Adrenal gland (tissue), 5 donors: ENCODE measurements at regions not wholly inside any gene's neighbourhood (a gene's known extent, or its start where the extent isn't known, plus 50 kb on each side); places are given as distances from the start of the nearest gene placed in this dataset.

Source experiments
- POLR2A ChIP-seq, 2 donors: fragments of 450-650 bp; IDR thresholded peaks; one replicate each; pipeline ENCODE4 v1.6.1; 2017; ENCODE audit warnings: antibody characterized with exemption in 2 of 2, mild to moderate bottlenecking in 2 of 2, moderate library complexity in 1 of 2
- TF ChIP-seq, protein P1 (sequence below), 6 experiments: fragments of 450-650 bp in 4 of 6; fragments of 200-600 bp in 2 of 6; sonication (generic) in 1 of 6; IDR thresholded peaks; 1 replicate in 5 of 6; 2 replicates in 1 of 6; pipeline versions ENCODE4 v1.5.1 to v1.8.0; 2016 to 2021; ENCODE audit warnings: antibody characterized with exemption in 6 of 6, mild to moderate bottlenecking in 2 of 6, moderate library complexity in 1 of 6
- donor health status: DM: no; HTN: no; CAD: no.

GRCh38 chr4:102422843-102423242 is 77.6 kb upstream of the SLC39A8 start:
- TF ChIP-seq, protein P1, sequence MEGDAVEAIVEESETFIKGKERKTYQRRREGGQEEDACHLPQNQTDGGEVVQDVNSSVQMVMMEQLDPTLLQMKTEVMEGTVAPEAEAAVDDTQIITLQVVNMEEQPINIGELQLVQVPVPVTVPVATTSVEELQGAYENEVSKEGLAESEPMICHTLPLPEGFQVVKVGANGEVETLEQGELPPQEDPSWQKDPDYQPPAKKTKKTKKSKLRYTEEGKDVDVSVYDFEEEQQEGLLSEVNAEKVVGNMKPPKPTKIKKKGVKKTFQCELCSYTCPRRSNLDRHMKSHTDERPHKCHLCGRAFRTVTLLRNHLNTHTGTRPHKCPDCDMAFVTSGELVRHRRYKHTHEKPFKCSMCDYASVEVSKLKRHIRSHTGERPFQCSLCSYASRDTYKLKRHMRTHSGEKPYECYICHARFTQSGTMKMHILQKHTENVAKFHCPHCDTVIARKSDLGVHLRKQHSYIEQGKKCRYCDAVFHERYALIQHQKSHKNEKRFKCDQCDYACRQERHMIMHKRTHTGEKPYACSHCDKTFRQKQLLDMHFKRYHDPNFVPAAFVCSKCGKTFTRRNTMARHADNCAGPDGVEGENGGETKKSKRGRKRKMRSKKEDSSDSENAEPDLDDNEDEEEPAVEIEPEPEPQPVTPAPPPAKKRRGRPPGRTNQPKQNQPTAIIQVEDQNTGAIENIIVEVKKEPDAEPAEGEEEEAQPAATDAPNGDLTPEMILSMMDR (IDR thresholded peaks at IDR 0.05) = no peak
- no peak for TF ChIP-seq POLR2A (IDR thresholded peaks at IDR 0.05)
